H9 (cell line): ENCODE measurements at regions not wholly inside any gene's neighbourhood (a gene's known extent, or its start where the extent isn't known, plus 50 kb on each side); places are given as distances from the start of the nearest gene placed in this dataset.

Experiments used
- DNase-seq: peaks from one replicate; pipeline ENCODE4 v3.0.0-alpha.2; 2017
- H2AFZ ChIP-seq: one replicate; pipeline ENCODE4 v1.6.1; 2013; ENCODE audit warnings: mild to moderate bottlenecking, low read length, control low read depth, moderate library complexity
- H2AK5ac ChIP-seq: 2 replicates; pipeline ENCODE4 v1.6.1; 2013; ENCODE audit warnings: low read length, control low read depth, mixed read lengths; ENCODE audit not compliant: insufficient read length
- H2BK120ac ChIP-seq: one replicate; pipeline ENCODE4 v1.6.1; 2013; ENCODE audit warnings: low read depth, mild to moderate bottlenecking, low read length, control low read depth, inconsistent platforms; ENCODE audit not compliant: poor library complexity, severe bottlenecking
- H2BK12ac ChIP-seq: 2 replicates; pipeline ENCODE4 v1.6.1; 2013; ENCODE audit warnings: low read length, control low read depth, mixed read lengths, low read depth; ENCODE audit not compliant: insufficient read length
- H2BK15ac ChIP-seq: 2 replicates; pipeline ENCODE4 v1.6.1; 2013; ENCODE audit warnings: low read depth, low read length, control low read depth
- H2BK20ac ChIP-seq: one replicate; pipeline ENCODE4 v1.6.1; 2013; ENCODE audit warnings: low read depth, mild to moderate bottlenecking, low read length, control low read depth, inconsistent platforms; ENCODE audit not compliant: poor library complexity, severe bottlenecking
- H2BK5ac ChIP-seq: 2 replicates; pipeline ENCODE4 v1.6.1; 2013; ENCODE audit warnings: low read length, control low read depth, mixed read lengths; ENCODE audit not compliant: insufficient read length
- H3K14ac ChIP-seq: 2 replicates; pipeline ENCODE4 v1.6.1; 2013; ENCODE audit warnings: low read length, control low read depth; ENCODE audit not compliant: insufficient read depth
- H3K18ac ChIP-seq: 2 replicates; pipeline ENCODE4 v1.6.1; 2013; ENCODE audit warnings: low read depth, mild to moderate bottlenecking, mixed read lengths, low read length, control low read depth; ENCODE audit not compliant: insufficient read length
- H3K23ac ChIP-seq: 2 replicates; pipeline ENCODE4 v1.6.1; 2013; ENCODE audit warnings: low read length, control low read depth, mixed read lengths, low read depth; ENCODE audit not compliant: insufficient read length
- H3K23me2 ChIP-seq: 2 replicates; pipeline ENCODE4 v1.6.1; 2013; ENCODE audit warnings: low read depth, mild to moderate bottlenecking, mixed read lengths, low read length, control low read depth; ENCODE audit not compliant: insufficient read length, poor library complexity, severe bottlenecking
- H3K27ac ChIP-seq: 2 replicates; pipeline ENCODE4 v1.5.1; 2013; ENCODE audit warnings: low read length, control low read depth, mixed read lengths, low read depth; ENCODE audit not compliant: insufficient read length
- H3K27me3 ChIP-seq: 2 replicates; pipeline ENCODE4 v1.6.1; 2013; ENCODE audit warnings: low read length, control low read depth, inconsistent platforms; ENCODE audit not compliant: insufficient read depth
- H3K4ac ChIP-seq: 2 replicates; pipeline ENCODE4 v1.6.1; 2013; ENCODE audit warnings: low read depth, mild to moderate bottlenecking, control low read depth, inconsistent platforms, low read length, moderate library complexity
- H3K4me1 ChIP-seq: 2 replicates; pipeline ENCODE4 v1.6.1; 2013; ENCODE audit warnings: low read length, control low read depth, inconsistent platforms; ENCODE audit not compliant: insufficient read depth
- H3K4me2 ChIP-seq: 2 replicates; pipeline ENCODE4 v1.6.1; 2013; ENCODE audit warnings: low read length, control low read depth, mixed read lengths; ENCODE audit not compliant: insufficient read length, insufficient read depth
- H3K56ac ChIP-seq: 2 replicates; pipeline ENCODE4 v1.6.1; 2013; ENCODE audit warnings: low read depth, mild to moderate bottlenecking, mixed read lengths, low read length, control low read depth; ENCODE audit not compliant: insufficient read length
- H3K79me1 ChIP-seq: 2 replicates; pipeline ENCODE4 v1.6.1; 2013; ENCODE audit warnings: low read depth, mild to moderate bottlenecking, moderate library complexity, low read length, control low read depth, inconsistent platforms; ENCODE audit not compliant: insufficient read depth, poor library complexity, severe bottlenecking
- H3K79me2 ChIP-seq: 2 replicates; pipeline ENCODE4 v1.6.1; 2013; ENCODE audit warnings: low read length, control low read depth, inconsistent platforms; ENCODE audit not compliant: insufficient read depth
- H3K9ac ChIP-seq: 2 replicates; pipeline ENCODE4 v1.6.1; 2013; ENCODE audit warnings: low read length, control low read depth, mixed read lengths; ENCODE audit not compliant: insufficient read length; ENCODE audit errors: extremely low read depth
- H3K9me3 ChIP-seq: one replicate; pipeline ENCODE4 v1.6.1; 2013; ENCODE audit warnings: low read depth, low read length, inconsistent platforms; ENCODE audit not compliant: control insufficient read depth
- H3T11ph ChIP-seq: one replicate; pipeline ENCODE4 v1.6.1; 2013; ENCODE audit warnings: mild to moderate bottlenecking, low read length, control low read depth, inconsistent platforms
- H4K20me1 ChIP-seq: one replicate; pipeline ENCODE4 v1.6.1; 2013; ENCODE audit not compliant: control insufficient read depth, insufficient read length, insufficient read depth
- H4K5ac ChIP-seq: 2 replicates; pipeline ENCODE4 v1.6.1; 2013; ENCODE audit warnings: low read depth, mild to moderate bottlenecking, mixed read lengths, low read length, control low read depth; ENCODE audit not compliant: insufficient read length
- H4K8ac ChIP-seq: replicated peaks from 2 replicates; pipeline ENCODE4 v1.6.1; 2013; ENCODE audit warnings: low read length, control low read depth, mixed read lengths, low read depth; ENCODE audit not compliant: insufficient read length
- H4K91ac ChIP-seq: 2 replicates; pipeline ENCODE4 v1.6.1; 2013; ENCODE audit warnings: low read depth, mild to moderate bottlenecking, moderate library complexity, mixed read lengths, low read length, control low read depth; ENCODE audit not compliant: insufficient read length
- H3K27ac Mint-ChIP-seq, 3 experiments: 2 replicates in 2 of 3; 3 replicates in 1 of 3; pipeline ENCODE4 v1.8.0; 2020 to 2021; ENCODE audit warnings: mixed read lengths in 3 of 3, mild to moderate bottlenecking in 1 of 3, moderate library complexity in 1 of 3
- H3K27me3 Mint-ChIP-seq: 2 replicates; pipeline ENCODE4 v1.8.0; 2021; ENCODE audit warnings: low read depth, mild to moderate bottlenecking, moderate library complexity, mixed read lengths
- H3K36me3 Mint-ChIP-seq, 3 experiments: 2 replicates in 2 of 3; 3 replicates in 1 of 3; pipeline ENCODE4 v1.8.0; 2020 to 2021; ENCODE audit warnings: low read depth in 3 of 3, mixed read lengths in 3 of 3; ENCODE audit not compliant: insufficient read depth in 1 of 3
- H3K4me1 Mint-ChIP-seq, 2 experiments: 2 replicates each; pipeline ENCODE4 v1.8.0; 2020; ENCODE audit warnings: mixed read lengths in 2 of 2
- H3K4me3 Mint-ChIP-seq, 2 experiments: 2 replicates in 1 of 2; 3 replicates in 1 of 2; pipeline ENCODE4 v1.8.0; 2020 to 2021; ENCODE audit warnings: mild to moderate bottlenecking in 2 of 2, mixed read lengths in 2 of 2, moderate library complexity in 1 of 2
- H3K9me3 Mint-ChIP-seq, 2 experiments: 2 replicates in 1 of 2; 3 replicates in 1 of 2; pipeline ENCODE4 v1.8.0; 2020; ENCODE audit warnings: mild to moderate bottlenecking in 2 of 2, mixed read lengths in 2 of 2, moderate library complexity in 1 of 2
- WGBS: extraction: QIAGEN DNeasy Blood & Tissue Kit; methylation state at CpG from one replicate; pipeline ENCODE4 v1.1.7; 2013; ENCODE audit warnings: missing lambda C conversion rate, low lambda C conversion rate, mixed read lengths; ENCODE audit not compliant: insufficient read length; ENCODE audit errors: extremely low coverage; 5-methylcytosine and 5-hydroxymethylcytosine counted together
- TF ChIP-seq, protein P1 (sequence below): fragments of 200-600 bp; sonication (generic); conservative IDR thresholded peaks from 3 replicates; pipeline ENCODE4 v1.8.0; 2021; ENCODE audit warnings: antibody characterized with exemption, mild to moderate bottlenecking

DNA sequence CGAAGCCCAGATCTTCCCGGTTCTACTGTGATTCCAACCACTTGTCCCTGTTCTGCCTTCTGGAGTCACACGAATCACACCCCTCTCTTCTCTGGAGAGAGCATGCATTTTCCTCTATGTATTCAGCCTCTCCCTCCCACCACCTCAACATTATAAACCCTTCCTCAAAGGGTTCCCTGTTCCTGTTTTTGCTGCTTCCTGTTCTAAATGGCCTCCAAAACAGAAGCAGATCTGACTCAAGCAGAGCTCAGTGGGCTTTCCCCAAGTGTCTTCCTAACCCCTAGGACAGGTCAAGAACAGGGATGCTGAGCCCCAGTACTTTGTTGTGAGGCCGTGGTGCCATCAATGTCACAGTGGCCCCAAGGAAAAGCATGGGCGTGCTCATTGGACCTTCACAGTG is 75.7 kb upstream of the ARNT2 start:
- no peaks in the 10 kb centered on the region for H3K9me3 ChIP-seq
- no peak overlapping the region for H2BK5ac ChIP-seq
- Mint-ChIP-seq H3K4me3 (no peak overlapping the region), H3K27me3 (peaks cover 5% of the 10 kb centered on the region), H3K4me1 (no peaks in the 10 kb centered on the region), H3K27ac (no peak overlapping the region), H3K9me3 (peaks cover 5 to 6% of the 10 kb centered on the region in 2 experiments; a peak in 3 of 5 replicates), H3K36me3 (peaks cover 0 to 5% (median 4%) of the 10 kb centered on the region in 3 experiments; a peak in 2 of 7 replicates)
- H3K4me1 ChIP-seq: no peaks in the 10 kb centered on the region
- no peak overlapping the region for H3T11ph ChIP-seq
- DNase-seq: no peak
- H2BK12ac ChIP-seq: no peak overlapping the region
- H4K91ac ChIP-seq: no peak overlapping the region
- H3K56ac ChIP-seq: no peak overlapping the region
- no peaks in the 10 kb centered on the region for H3K23me2 ChIP-seq
- H2BK20ac ChIP-seq: no peak overlapping the region
- no peak overlapping the region for H3K23ac ChIP-seq
- H3K4ac ChIP-seq: no peak overlapping the region
- H3K18ac ChIP-seq: no peak overlapping the region
- H4K8ac ChIP-seq: no peak overlapping the region
- TF ChIP-seq, protein P1, sequence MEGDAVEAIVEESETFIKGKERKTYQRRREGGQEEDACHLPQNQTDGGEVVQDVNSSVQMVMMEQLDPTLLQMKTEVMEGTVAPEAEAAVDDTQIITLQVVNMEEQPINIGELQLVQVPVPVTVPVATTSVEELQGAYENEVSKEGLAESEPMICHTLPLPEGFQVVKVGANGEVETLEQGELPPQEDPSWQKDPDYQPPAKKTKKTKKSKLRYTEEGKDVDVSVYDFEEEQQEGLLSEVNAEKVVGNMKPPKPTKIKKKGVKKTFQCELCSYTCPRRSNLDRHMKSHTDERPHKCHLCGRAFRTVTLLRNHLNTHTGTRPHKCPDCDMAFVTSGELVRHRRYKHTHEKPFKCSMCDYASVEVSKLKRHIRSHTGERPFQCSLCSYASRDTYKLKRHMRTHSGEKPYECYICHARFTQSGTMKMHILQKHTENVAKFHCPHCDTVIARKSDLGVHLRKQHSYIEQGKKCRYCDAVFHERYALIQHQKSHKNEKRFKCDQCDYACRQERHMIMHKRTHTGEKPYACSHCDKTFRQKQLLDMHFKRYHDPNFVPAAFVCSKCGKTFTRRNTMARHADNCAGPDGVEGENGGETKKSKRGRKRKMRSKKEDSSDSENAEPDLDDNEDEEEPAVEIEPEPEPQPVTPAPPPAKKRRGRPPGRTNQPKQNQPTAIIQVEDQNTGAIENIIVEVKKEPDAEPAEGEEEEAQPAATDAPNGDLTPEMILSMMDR: no peak
- H3K9ac ChIP-seq: no peak overlapping the region
- H2BK15ac ChIP-seq: no peak overlapping the region
- H2AK5ac ChIP-seq: no peak overlapping the region
- no peak overlapping the region for H3K14ac ChIP-seq
- H3K79me1 ChIP-seq: no peaks in the 10 kb centered on the region
- H3K79me2 ChIP-seq: no peaks in the 10 kb centered on the region
- no peaks in the 10 kb centered on the region for H4K20me1 ChIP-seq
- no peak overlapping the region for H4K5ac ChIP-seq
- H3K27me3 ChIP-seq: no peaks in the 10 kb centered on the region
- no peak overlapping the region for H2BK120ac ChIP-seq
- H3K4me2 ChIP-seq: no peak overlapping the region
- H3K27ac ChIP-seq: no peak overlapping the region
- no CpG with 5 or more reads among the region's 5 CpGs for WGBS
- no peak overlapping the region for H2AFZ ChIP-seq
